Mammary epithelial cell (primary cell): ENCODE measurements at regions not wholly inside any gene's neighbourhood (a gene's known extent, or its start where the extent isn't known, plus 50 kb on each side); places are given as distances from the start of the nearest gene placed in this dataset.

Source experiments
- EZH2 ChIP-seq: IDR thresholded peaks from 2 replicates; pipeline ENCODE4 v1.6.1; 2012; ENCODE audit warnings: low read length, inconsistent platforms, borderline replicate concordance
- TF ChIP-seq, protein P1 (sequence below), 2 donors: IDR thresholded peaks in 1 of 2; conservative IDR thresholded peaks in 1 of 2; 2 replicates each; pipeline ENCODE4 v1.5.1; 2011 to 2012; ENCODE audit warnings: inconsistent platforms in 2 of 2, low read length in 2 of 2, mild to moderate bottlenecking in 2 of 2, control low read depth in 1 of 2, low read depth in 1 of 2; ENCODE audit not compliant: insufficient read depth in 1 of 2; ENCODE audit errors: extremely low read depth in 1 of 2

DNA sequence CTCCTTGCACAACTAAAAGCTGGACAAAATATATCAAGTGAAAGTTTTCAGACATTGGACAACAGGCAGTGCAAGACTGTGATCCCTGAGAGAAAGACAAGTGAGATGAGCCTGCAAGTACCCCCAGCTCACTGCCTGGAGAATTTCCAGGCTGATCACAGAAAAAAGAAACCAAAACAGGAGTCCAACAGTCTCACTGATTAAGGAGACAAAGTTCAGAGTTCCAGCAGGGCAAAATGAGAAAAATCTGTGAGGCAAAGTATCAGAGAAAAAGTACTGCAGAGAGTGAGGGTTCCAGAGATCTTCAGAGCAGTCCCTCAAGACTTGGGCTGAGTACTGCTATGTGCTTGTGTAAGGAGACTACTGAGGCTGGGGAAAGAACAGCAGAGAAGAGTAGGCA lies 56.0 kb upstream of the PRSS3 start:
- TF ChIP-seq, protein P1, sequence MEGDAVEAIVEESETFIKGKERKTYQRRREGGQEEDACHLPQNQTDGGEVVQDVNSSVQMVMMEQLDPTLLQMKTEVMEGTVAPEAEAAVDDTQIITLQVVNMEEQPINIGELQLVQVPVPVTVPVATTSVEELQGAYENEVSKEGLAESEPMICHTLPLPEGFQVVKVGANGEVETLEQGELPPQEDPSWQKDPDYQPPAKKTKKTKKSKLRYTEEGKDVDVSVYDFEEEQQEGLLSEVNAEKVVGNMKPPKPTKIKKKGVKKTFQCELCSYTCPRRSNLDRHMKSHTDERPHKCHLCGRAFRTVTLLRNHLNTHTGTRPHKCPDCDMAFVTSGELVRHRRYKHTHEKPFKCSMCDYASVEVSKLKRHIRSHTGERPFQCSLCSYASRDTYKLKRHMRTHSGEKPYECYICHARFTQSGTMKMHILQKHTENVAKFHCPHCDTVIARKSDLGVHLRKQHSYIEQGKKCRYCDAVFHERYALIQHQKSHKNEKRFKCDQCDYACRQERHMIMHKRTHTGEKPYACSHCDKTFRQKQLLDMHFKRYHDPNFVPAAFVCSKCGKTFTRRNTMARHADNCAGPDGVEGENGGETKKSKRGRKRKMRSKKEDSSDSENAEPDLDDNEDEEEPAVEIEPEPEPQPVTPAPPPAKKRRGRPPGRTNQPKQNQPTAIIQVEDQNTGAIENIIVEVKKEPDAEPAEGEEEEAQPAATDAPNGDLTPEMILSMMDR (conservative IDR thresholded peaks at IDR 0.05 in 1 of 2, IDR thresholded peaks at IDR 0.05 in 1 of 2; ENCODE audit: extremely low read depth in 1 of 2, insufficient read depth in 1 of 2, low read depth in 1 of 2, low read length in 2 of 2): no peak
- TF ChIP-seq EZH2: no peak
